ENCODE measurements at regions not wholly inside any gene's neighbourhood (a gene's known extent, or its start where the extent isn't known, plus 50 kb on each side); places are given as distances from the start of the nearest gene placed in this dataset.

DNA sequence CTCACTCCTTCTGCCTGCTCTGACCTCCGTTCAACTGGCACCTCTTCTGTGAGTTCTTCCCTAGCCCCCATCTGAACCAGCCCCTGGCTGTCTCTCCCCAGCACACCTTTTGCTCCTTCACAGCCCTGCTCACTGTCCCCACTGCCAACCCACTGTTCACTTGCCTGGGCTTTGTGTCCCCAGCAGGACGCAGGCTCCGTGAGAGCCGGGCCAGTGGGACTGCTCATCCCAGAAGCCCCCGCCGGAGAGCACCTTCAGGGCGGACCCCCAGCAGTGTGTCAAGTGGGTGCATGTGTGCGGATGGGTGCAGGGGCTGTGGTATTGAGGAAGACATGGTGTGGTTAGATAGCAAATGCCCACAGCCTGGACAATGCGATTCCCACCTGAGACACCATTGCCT is 148.4 kb upstream of the RNF32 start:
- no peak for DNase-seq
- Histone ChIP-seq H3K9me3 (ENCODE audit: control insufficient read depth in 2 of 2, insufficient read depth in 1 of 2, low read depth in 1 of 2, low read length in 1 of 2) (no peaks in the 10 kb centered on the region), H3K4me3 (ENCODE audit: low read depth in 1 of 3, low read length in 3 of 3) (no peak overlapping the region), H3K27me3 (ENCODE audit: control insufficient read depth in 3 of 3, insufficient read depth in 3 of 3, low read length in 3 of 3) (peaks cover 0 to 1% (median 0%) of the 10 kb centered on the region in 3 donors), H3K27ac (ENCODE audit: low read depth in 1 of 3, low read length in 2 of 3) (no peak overlapping the region), H3K36me3 (ENCODE audit: control insufficient read depth in 3 of 3, insufficient read depth in 2 of 3, low read depth in 1 of 3, low read length in 3 of 3) (no peaks in the 10 kb centered on the region), H3K4me1 (ENCODE audit: control insufficient read depth in 3 of 3, insufficient read depth in 2 of 3, low read depth in 1 of 3, low read length in 2 of 3) (peaks cover 0 to 11% (median 3%) of the 10 kb centered on the region in 3 donors)
- no peak for FAIRE-seq
- WGBS, 3 donors: 80 to 94% (median 87%) methylated on average over 9 of the region's 9 CpGs

DNA sequence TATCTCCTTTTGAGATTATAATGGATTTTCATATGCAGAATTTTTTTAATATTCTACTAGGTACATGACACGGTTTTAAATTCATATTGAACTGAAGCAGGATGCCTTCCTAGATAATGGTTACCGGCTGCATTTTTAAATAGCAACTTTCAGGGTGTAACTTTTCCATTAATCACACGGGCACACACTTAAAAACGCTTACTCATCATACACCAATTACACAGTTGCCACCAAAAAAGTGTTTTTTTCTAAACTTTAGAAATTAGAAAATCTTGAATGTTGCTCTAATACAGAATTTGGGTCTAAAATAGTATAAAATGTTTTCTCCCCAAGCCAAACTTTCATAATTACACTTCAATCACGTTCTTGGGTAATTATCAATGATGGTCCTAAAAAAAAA is 149.1 kb upstream of the RNF32 start:
- WGBS, 3 donors: 58 to 68% (median 62%) methylated on average over 5 of the region's 5 CpGs
- Histone ChIP-seq H3K4me1 (ENCODE audit: control insufficient read depth in 3 of 3, insufficient read depth in 2 of 3, low read depth in 1 of 3, low read length in 2 of 3) (peaks cover 0 to 11% (median 3%) of the 10 kb centered on the region in 3 donors), H3K4me3 (ENCODE audit: low read depth in 1 of 3, low read length in 3 of 3) (no peak overlapping the region), H3K9me3 (ENCODE audit: control insufficient read depth in 2 of 2, insufficient read depth in 1 of 2, low read depth in 1 of 2, low read length in 1 of 2) (no peaks in the 10 kb centered on the region), H3K27ac (ENCODE audit: low read depth in 1 of 3, low read length in 2 of 3) (no peak overlapping the region), H3K36me3 (ENCODE audit: control insufficient read depth in 3 of 3, insufficient read depth in 2 of 3, low read depth in 1 of 3, low read length in 3 of 3) (no peaks in the 10 kb centered on the region), H3K27me3 (ENCODE audit: control insufficient read depth in 3 of 3, insufficient read depth in 3 of 3, low read length in 3 of 3) (peaks cover 0 to 1% (median 0%) of the 10 kb centered on the region in 3 donors)
- no peak for DNase-seq
- FAIRE-seq: no peak

DNA sequence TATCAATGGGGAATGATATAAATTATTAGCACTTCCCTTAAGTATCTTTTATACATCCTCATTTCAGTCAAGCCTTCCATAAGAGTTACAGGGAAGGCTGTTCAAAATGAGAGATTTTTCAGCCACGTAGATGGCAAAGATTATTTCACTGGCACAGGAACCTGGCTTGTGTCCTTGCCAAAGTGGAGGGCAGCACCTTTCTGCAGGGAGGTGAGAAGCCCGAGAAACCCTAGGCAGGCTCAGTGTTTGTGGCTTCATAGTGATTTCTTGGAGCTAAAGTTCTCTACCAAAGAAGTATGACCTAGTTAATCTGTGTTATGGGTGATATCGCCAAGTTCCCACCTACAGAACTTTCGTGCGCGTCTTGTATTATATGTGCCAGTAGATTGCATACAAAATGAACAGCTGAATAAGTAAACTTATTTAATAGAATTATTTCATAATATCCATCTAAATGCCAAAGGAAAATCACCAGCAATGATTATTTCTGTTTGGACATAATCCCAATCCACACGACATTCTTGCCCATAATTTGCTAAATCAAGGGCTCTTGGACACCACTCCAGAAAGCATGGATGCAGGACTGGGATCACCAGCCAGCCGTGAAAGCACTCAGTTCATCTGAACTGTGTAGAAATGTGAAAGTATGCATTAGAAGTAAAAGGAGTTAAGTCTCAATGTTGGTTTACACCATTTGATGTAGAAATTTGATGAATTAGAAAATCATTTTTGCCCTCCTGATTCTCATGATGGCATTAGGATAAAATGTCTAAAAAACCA is 150.4 kb upstream of the RNF32 start:
- Histone ChIP-seq H3K4me1 (ENCODE audit: control insufficient read depth in 3 of 3, insufficient read depth in 2 of 3, low read depth in 1 of 3, low read length in 2 of 3) (peaks cover 0 to 11% (median 3%) of the 10 kb centered on the region in 3 donors), H3K9me3 (ENCODE audit: control insufficient read depth in 2 of 2, insufficient read depth in 1 of 2, low read depth in 1 of 2, low read length in 1 of 2) (no peaks in the 10 kb centered on the region), H3K27ac (ENCODE audit: low read depth in 1 of 3, low read length in 2 of 3) (no peak overlapping the region), H3K27me3 (ENCODE audit: control insufficient read depth in 3 of 3, insufficient read depth in 3 of 3, low read length in 3 of 3) (peaks cover 0 to 1% (median 0%) of the 10 kb centered on the region in 3 donors), H3K4me3 (ENCODE audit: low read depth in 1 of 3, low read length in 3 of 3) (no peak overlapping the region), H3K36me3 (ENCODE audit: control insufficient read depth in 3 of 3, insufficient read depth in 2 of 3, low read depth in 1 of 3, low read length in 3 of 3) (no peaks in the 10 kb centered on the region)
- WGBS, 3 donors: 84 to 91% (median 87%) methylated on average over 8 of the region's 8 CpGs
- FAIRE-seq: no peak
- no peak for DNase-seq

DNA sequence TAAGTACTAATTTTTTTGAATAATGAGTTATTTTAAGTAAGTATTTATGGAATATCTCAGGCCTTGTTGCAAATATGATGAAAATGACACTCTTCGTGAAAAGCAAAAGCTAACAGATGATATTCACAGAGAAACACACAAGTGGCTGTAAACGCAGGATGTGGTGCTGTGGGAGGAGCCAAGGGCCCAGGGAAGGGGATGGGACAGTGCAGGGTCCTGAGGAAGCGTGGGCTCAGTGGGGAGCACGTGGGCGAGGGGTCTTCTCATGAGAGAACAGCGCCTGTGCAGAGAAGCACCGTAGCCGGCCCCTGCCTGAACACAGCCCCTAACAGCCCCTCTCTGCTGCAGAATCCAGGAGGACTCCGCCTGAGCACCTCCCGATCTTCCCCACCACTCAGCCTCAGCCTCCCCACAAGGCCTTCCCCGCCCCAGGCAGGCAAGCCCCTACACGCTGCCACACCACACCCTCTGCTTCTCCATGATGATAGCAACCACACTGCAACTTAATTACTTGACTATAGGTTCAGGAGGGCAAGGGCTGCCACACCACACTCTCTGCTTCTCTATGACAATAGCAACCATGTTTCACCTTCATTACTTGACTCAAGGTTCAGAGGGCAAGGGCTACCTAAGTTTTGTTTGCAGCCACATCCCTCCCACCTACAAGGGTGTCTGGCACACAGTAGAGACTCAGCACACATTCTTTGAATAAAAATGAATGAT is 152.6 kb upstream of the RNF32 start:
- H3K36me3 ChIP-seq (ENCODE audit: control insufficient read depth in 3 of 3, insufficient read depth in 2 of 3, low read depth in 1 of 3, low read length in 3 of 3): no peaks in the 10 kb centered on the region
- no peak overlapping the region for H3K4me3 ChIP-seq (ENCODE audit: low read depth in 1 of 3, low read length in 3 of 3)
- H3K27me3 ChIP-seq (ENCODE audit: control insufficient read depth in 3 of 3, insufficient read depth in 3 of 3, low read length in 3 of 3): no peaks in the 10 kb centered on the region
- WGBS, 3 donors: 35 to 59% (median 46%) methylated on average over 12 of the region's 12 CpGs
- FAIRE-seq (no peak), DNase-seq (peak; percentile 54 to 83)
- no peaks in the 10 kb centered on the region for H3K9me3 ChIP-seq (ENCODE audit: control insufficient read depth in 2 of 2, insufficient read depth in 1 of 2, low read depth in 1 of 2, low read length in 1 of 2)
- peaks cover 0 to 11% (median 3%) of the 10 kb centered on the region in 3 donors for H3K4me1 ChIP-seq (ENCODE audit: control insufficient read depth in 3 of 3, insufficient read depth in 2 of 3, low read depth in 1 of 3, low read length in 2 of 3)
- peak overlapping the region in 1 of 3 donors; percentile 67 for H3K27ac ChIP-seq (ENCODE audit: low read depth in 1 of 3, low read length in 2 of 3)

DNA sequence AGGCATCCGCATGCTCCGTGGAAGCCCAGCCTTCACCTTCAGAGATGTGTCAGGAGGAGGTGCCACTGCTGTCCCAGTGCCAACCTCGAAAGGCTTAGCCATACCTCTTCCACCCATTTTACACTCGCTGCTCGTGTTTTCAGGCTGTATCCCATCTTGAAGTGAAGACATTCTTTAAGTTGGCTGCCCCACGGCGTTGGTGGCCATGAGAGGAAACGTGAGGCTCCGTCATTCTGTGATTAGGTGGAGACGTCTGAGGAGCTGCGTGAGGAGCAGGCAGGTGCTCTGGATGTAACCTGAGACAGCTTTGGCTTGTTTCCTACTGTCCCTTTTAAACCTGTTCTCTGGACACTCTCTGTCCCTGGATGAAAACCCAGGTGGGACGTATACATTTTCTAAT is 159.9 kb upstream of the RNF32 start:
- no peak overlapping the region for H3K4me3 ChIP-seq (ENCODE audit: low read depth in 1 of 3, low read length in 3 of 3)
- FAIRE-seq (no peak), DNase-seq (no peak)
- no peaks in the 10 kb centered on the region for H3K9me3 ChIP-seq (ENCODE audit: control insufficient read depth in 2 of 2, insufficient read depth in 1 of 2, low read depth in 1 of 2, low read length in 1 of 2)
- 76 to 83% (median 81%) methylated on average over 12 of the region's 12 CpGs for WGBS, 3 donors
- no peaks in the 10 kb centered on the region for H3K27me3 ChIP-seq (ENCODE audit: control insufficient read depth in 3 of 3, insufficient read depth in 3 of 3, low read length in 3 of 3)
- peaks cover 0 to 3% (median 0%) of the 10 kb centered on the region in 3 donors for H3K36me3 ChIP-seq (ENCODE audit: control insufficient read depth in 3 of 3, insufficient read depth in 2 of 3, low read depth in 1 of 3, low read length in 3 of 3)
- H3K4me1 ChIP-seq (ENCODE audit: control insufficient read depth in 3 of 3, insufficient read depth in 2 of 3, low read depth in 1 of 3, low read length in 2 of 3): no peaks in the 10 kb centered on the region
- no peak overlapping the region for H3K27ac ChIP-seq (ENCODE audit: low read depth in 1 of 3, low read length in 2 of 3)

DNA sequence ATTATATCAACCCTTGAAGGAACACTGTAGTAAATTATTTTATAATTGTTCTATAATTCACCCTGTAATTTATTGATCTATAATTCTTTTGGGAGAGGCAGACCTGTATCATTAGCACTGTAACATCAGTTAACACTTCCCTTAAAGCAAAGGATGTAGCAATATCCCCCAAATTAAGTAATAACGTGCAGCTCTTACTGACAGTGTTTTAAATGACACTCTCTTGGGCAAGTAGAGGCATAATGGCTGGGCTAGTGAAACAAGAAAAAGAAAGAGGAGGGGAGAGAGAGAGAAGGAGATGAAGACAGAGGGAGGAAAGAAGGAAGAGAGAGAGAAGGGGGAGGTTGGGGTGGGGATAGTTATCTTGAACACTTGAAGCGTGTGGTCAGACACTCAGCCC is 161.0 kb upstream of the RNF32 start:
- DNase-seq (no peak), FAIRE-seq (no peak)
- H3K27ac ChIP-seq (ENCODE audit: low read depth in 1 of 3, low read length in 2 of 3): no peak overlapping the region
- no peaks in the 10 kb centered on the region for H3K27me3 ChIP-seq (ENCODE audit: control insufficient read depth in 3 of 3, insufficient read depth in 3 of 3, low read length in 3 of 3)
- WGBS, 3 donors: 69 to 84% (median 73%) methylated on average over 2 of the region's 2 CpGs
- H3K4me1 ChIP-seq (ENCODE audit: control insufficient read depth in 3 of 3, insufficient read depth in 2 of 3, low read depth in 1 of 3, low read length in 2 of 3): no peaks in the 10 kb centered on the region
- H3K36me3 ChIP-seq (ENCODE audit: control insufficient read depth in 3 of 3, insufficient read depth in 2 of 3, low read depth in 1 of 3, low read length in 3 of 3): peaks cover 0 to 3% (median 0%) of the 10 kb centered on the region in 3 donors
- no peaks in the 10 kb centered on the region for H3K9me3 ChIP-seq (ENCODE audit: control insufficient read depth in 2 of 2, insufficient read depth in 1 of 2, low read depth in 1 of 2, low read length in 1 of 2)
- no peak overlapping the region for H3K4me3 ChIP-seq (ENCODE audit: low read depth in 1 of 3, low read length in 3 of 3)

DNA sequence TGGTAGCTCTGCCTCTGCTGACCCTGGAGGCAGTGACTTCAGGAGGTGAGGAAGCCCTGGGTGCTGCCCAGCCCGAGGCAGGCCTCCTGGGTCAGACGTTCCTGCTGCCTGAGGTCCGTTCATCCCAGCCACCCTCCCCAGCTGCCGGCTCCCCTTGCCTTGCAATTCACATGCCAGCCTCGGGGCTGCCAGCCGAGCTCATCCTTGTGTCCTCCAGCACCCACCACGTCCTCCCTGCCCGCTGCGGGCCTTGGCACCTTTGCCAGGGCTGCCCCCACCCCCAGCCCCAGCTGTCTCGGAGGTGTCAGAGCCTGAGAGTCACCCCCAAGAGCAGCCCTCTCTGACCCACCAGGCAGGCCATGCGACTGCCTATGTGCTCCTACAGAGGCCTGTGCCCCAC is 162.1 kb upstream of the RNF32 start:
- no peaks in the 10 kb centered on the region for H3K4me1 ChIP-seq (ENCODE audit: control insufficient read depth in 3 of 3, insufficient read depth in 2 of 3, low read depth in 1 of 3, low read length in 2 of 3)
- FAIRE-seq (no peak), DNase-seq (no peak)
- H3K9me3 ChIP-seq (ENCODE audit: control insufficient read depth in 2 of 2, insufficient read depth in 1 of 2, low read depth in 1 of 2, low read length in 1 of 2): no peaks in the 10 kb centered on the region
- H3K27me3 ChIP-seq (ENCODE audit: control insufficient read depth in 3 of 3, insufficient read depth in 3 of 3, low read length in 3 of 3): no peaks in the 10 kb centered on the region
- H3K4me3 ChIP-seq (ENCODE audit: low read depth in 1 of 3, low read length in 3 of 3): no peak overlapping the region
- WGBS, 3 donors: 78 to 86% (median 80%) methylated on average over 11 of the region's 11 CpGs
- H3K36me3 ChIP-seq (ENCODE audit: control insufficient read depth in 3 of 3, insufficient read depth in 2 of 3, low read depth in 1 of 3, low read length in 3 of 3): peaks cover 0 to 3% (median 0%) of the 10 kb centered on the region in 3 donors
- no peak overlapping the region for H3K27ac ChIP-seq (ENCODE audit: low read depth in 1 of 3, low read length in 2 of 3)

DNA sequence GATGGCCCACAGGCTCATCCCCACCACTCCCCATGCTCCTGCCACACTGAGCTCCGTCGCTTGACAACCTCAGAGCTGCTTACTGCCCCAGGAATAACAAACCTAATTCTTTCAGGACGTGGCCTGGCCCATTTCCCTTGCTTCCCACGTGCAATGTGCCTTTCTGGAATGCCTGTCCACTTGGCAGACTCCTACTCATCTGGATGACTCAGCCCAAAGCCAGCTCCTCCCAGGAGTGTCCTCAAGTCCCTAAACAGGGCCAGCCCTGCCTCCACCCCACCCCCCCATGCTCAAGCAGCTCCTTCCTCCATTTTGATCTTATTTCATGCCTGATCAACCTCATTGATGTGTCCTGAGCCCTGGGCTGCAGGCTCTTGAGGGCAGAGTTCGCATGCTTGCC is 164.9 kb upstream of the RNF32 start:
- DNase-seq: no peak
- Histone ChIP-seq H3K4me1 (ENCODE audit: control insufficient read depth in 3 of 3, insufficient read depth in 2 of 3, low read depth in 1 of 3, low read length in 2 of 3) (no peaks in the 10 kb centered on the region), H3K4me3 (ENCODE audit: low read depth in 1 of 3, low read length in 3 of 3) (no peak overlapping the region), H3K27me3 (ENCODE audit: control insufficient read depth in 3 of 3, insufficient read depth in 3 of 3, low read length in 3 of 3) (no peaks in the 10 kb centered on the region), H3K9me3 (ENCODE audit: control insufficient read depth in 2 of 2, insufficient read depth in 1 of 2, low read depth in 1 of 2, low read length in 1 of 2) (no peaks in the 10 kb centered on the region), H3K36me3 (ENCODE audit: control insufficient read depth in 3 of 3, insufficient read depth in 2 of 3, low read depth in 1 of 3, low read length in 3 of 3) (no peaks in the 10 kb centered on the region), H3K27ac (ENCODE audit: low read depth in 1 of 3, low read length in 2 of 3) (no peak overlapping the region)
- no peak for FAIRE-seq
- WGBS, 3 donors: 56 to 66% (median 64%) methylated on average over 5 of the region's 5 CpGs
